HG02981 (cell line): ENCODE measurements at regions not wholly inside any gene's neighbourhood (a gene's known extent, or its start where the extent isn't known, plus 50 kb on each side); places are given as distances from the start of the nearest gene placed in this dataset.
"Not testable (repeated sequence)": the region's sequence is repeated elsewhere in the genome, so short reads cannot be mapped to it uniquely, and the experiment has no call there.

Experiments
- ATAC-seq: cut with Tn5 transposase; IDR thresholded peaks from one replicate; pipeline ENCODE4 v1.9.1; 2021; ENCODE audit warnings: mild to moderate bottlenecking, moderate library complexity; ENCODE audit not compliant: unreplicated experiment

DNA sequence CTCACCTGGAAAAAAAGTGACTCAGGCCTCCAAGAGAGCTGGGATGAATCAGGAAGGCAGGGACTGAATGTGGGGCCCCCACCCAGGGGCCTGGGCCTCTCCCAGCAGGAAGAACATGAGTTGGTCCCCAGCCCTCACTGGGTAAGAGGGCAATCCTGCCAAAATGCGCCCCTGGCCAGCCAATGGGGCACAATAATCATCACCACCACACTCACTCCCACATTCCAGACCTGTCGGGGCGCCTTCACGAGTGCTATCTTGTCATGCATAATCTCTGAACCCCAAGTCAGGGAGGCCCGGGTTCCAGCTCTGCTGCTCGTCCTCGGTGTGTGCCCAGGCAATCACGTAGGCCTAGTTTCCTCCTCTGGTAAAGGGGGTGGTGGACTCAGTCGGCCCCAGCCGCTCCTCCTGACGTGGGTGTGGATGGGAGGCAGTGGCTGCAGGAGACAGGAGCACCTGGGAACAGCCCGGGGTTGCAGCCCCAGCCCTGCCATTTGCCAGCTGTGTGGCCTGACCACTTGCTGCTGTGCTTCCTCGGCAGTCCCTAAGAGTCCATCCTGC lies 115.1 kb downstream of the CYP26B1 start:
- no peak for ATAC-seq

- ATAC-seq: no peak
Measured at GRCh38 chr2:72031346-72032110, 116.1 kb downstream of the CYP26B1 start.

DNA sequence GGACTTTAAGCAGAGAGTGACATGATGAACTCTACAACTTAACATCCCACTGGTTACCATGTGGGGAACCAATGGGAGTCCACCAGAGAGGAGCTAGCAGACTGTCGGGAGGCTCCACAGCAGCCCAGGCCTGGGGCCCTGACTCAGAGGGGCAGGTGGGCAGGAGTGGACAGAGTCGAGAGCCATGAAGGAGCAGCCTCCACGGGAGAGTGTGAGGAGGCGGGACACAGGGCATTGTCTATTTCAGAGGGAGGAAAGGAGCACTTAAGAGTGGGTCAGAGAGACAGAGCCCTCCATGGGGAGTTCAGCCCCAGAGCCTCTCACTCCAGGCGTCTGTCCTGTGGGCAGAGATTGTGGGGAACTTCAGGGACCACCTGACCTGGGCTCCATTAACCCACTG lies 118.7 kb downstream of the CYP26B1 start:
- no peak for ATAC-seq

GRCh38 chr2:72028351-72028995 lies 119.2 kb downstream of the CYP26B1 start:
- no peak for ATAC-seq

- no peak for ATAC-seq
Measured at GRCh38 chr2:72027426-72028161, 120.1 kb downstream of the CYP26B1 start.

GRCh38 chr2:72026819-72027425 lies 120.7 kb downstream of the CYP26B1 start:
- ATAC-seq: no peak

DNA sequence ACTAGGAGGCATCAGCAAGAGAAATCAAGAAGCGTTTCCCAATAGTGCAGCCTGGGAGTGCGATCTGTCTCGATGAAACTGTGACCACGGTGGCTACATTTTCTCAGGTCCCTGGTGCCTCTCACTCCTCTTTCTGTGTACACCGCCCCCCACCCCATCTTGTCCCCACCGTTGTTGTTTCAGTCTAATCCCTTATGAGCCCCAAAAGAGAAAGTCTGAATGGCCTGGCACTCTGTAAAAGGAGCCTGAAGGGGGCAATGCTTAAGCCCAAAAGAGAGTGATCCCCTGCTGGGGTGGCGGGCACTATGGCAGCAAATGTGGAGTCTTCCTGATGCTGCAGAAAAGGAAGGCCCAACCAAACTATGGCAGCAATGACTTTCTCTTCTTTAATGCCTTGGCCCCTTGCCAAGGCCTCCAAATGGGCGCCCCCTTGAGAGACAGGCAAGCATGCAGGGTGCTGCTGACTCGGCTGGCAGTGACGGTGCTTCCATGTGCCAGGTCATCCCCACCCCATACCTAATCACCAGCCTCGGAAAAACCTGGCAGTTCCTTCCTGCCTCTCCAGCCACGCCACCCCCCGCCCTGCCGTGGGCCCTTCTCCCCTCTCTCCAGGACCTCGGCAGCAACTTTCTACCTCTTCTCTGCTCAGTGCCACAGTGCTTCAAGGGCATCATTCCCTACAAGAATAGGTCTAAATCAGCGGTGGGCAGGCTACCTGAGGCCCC lies 123.0 kb downstream of the CYP26B1 start:
- no peak for ATAC-seq

DNA sequence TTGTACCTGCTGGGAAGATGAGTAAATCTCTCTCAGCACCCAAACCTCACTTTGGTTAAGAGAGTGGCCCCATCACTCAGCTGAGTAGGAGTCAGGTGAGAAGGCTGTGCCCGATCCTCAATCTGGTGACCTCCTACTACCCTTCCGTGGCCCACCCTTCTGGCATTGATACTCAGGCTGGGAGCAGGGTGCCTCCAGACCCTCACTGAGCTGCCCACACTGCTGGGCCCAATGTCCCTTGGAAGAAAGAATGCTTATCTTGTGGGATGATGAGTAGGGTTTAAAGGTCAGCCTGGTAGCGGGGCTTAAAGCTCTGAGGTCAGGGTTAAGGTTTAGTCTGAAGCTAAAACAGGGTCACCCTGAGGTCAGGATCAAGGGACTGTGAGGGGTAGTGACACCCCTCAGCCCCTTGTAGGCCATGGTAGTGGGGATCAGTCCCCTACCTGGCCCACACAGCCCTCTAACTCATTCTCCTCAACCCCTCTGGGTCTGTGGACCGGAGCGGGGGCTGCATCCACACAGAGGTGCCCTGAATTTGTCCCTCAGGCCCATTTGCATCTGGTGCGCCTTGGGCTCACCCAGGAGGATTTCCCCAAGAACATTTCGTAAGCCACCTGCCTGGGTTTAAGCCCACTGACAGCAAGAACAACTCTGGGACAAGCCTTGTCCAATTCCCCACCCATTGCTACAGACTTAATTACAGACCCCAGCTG lies 123.8 kb downstream of the CYP26B1 start:
- ATAC-seq: no peak

- not testable (repeated sequence) for ATAC-seq
Measured at GRCh38 chr2:72021371-72021770, 126.3 kb downstream of the CYP26B1 start.

- ATAC-seq: no peak
Measured at GRCh38 chr2:72015266-72015665, 132.4 kb downstream of the CYP26B1 start.

- ATAC-seq: no peak
Measured at GRCh38 chr2:72014831-72015230, 132.8 kb downstream of the CYP26B1 start.

DNA sequence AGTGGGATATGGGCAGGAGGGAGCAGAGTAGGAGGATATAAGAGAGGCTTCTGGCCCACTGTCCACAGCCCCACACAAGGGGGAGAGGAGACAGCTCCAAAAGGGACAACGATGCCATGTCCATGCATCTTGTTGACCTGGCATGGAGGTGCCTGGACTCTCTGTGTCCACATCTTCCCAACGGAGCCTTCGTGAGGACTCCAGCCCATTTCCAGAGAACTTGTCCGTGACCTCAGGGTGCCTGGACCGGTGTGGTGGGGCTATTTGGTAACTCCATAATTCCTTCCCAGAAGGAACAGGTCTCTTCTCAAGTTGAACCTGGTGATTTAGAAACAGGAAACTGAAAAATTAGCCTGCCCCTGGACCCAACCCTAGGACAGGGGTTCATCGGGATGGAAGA lies 133.9 kb downstream of the CYP26B1 start:
- ATAC-seq: no peak

GRCh38 chr2:72012886-72013574 lies 134.6 kb downstream of the CYP26B1 start:
- ATAC-seq: no peak

GRCh38 chr2:72011791-72012190 lies 135.9 kb downstream of the CYP26B1 start:
- no peak for ATAC-seq

DNA sequence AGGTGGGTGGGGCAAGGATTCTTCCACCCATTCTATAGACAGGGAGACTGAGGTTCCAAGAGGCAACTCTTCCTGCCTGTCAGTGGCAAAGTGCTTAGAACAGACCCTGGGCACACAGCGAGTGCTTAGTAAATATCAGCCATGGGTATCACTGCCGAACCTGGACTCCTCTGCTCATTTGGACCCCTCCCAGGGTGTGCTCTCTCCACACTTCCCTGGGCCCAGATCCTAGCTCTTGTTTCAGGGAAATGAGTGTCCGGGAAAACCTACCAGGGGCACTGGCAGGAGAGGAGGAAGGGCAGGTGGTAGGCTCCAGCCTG lies 136.3 kb downstream of the CYP26B1 start:
- ATAC-seq: no peak

DNA sequence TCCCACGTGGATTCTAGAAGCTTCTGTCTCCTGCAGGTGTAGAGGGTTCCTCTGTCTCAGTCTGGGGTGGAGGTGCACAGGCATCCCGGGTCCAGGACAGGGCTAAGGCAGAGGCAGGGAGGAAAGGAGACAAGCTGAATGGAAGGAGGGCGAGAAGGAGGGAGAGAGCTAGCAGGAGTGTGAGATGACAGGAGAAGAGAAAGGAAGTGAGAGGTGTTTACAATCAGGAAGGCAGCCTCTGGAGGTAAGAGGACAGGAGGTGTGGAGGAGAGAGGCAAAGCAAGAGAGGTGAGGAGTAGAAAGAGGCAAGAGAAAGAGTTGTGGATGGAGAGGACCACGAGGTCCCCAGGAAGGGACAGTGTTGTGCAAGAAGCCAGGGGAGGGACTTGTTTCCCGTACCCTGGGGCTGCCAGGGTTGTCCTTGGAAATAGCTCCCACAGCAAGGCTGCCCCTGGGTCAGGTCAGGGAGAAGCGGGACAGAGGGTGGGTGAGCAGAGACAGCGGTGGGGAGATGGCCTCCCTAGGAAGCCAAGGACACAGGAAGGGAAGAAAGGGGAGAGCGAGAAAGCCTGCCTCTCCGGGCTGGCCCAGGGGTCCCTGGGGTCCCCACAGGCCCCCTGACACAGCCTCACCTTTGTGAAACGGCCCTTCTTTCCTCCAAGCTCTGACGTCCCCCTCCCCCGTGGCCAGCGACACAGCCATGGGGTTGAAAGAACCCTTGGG lies 136.9 kb downstream of the CYP26B1 start:
- no peak for ATAC-seq

DNA sequence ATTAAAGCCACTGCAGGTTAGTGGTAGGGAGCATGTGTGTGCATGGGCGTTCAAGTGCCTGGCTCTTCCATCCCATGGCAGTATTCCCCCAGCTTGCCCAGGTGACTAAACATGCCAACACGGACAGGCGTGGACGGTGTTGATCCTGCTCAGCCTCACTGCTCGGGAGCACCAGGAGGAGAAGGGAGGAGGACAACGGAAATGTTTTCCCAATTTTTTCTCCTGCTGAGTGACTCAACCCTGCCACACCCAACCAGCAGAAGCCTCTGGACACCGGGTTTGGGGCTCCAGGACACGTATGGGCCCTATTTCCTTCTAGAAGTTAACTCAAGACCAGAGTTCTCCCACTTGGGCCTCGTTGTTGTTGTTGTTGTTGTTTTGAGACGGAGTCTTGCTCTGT lies 139.1 kb downstream of the CYP26B1 start:
- ATAC-seq: no peak

GRCh38 chr2:72007402-72007801 lies 140.3 kb downstream of the CYP26B1 start:
- ATAC-seq: no peak
